IMR-90 (cell line): ENCODE measurements at regions not wholly inside any gene's neighbourhood (a gene's known extent, or its start where the extent isn't known, plus 50 kb on each side); places are given as distances from the start of the nearest gene placed in this dataset.

Experiments used
- ATAC-seq: fragments of 200-7000 bp; cut with Tn5 transposase; 2 replicates; pipeline ENCODE4 v1.9.1; 2020; ENCODE audit warnings: low read depth, mild to moderate bottlenecking, moderate library complexity
- BruUV-seq: library from RNA; stranded (reverse); fragments of 400-500 nt; replicated peaks from 2 replicates; lab custom pipeline; 2021; lab: Mats Ljungman, UMichigan
- CTCF ChIA-PET: fragments of 300-600 bp; formaldehyde crosslinking; extraction: SDS; loops from one replicate; lab custom pipeline; 2021; ENCODE audit warnings: antibody characterized with exemption; lab: Yijun Ruan, JAX
- POLR2A ChIA-PET: fragments of 300-600 bp; sonication (Branson Sonifier 250); formaldehyde crosslinking; loops from one replicate; lab custom pipeline; 2022; ENCODE audit warnings: antibody characterized with exemption; ENCODE audit not compliant: unreplicated experiment; lab: Charles Lee
- DNase-seq: peaks from one replicate; pipeline ENCODE4 v3.0.0; 2013
- H2AFZ ChIP-seq: replicated peaks from 2 replicates; pipeline ENCODE3; 2013; ENCODE audit warnings: low read length, mild to moderate bottlenecking; ENCODE audit not compliant: poor library complexity
- H2AK5ac ChIP-seq: 2 replicates; pipeline ENCODE4 v1.6.1; 2013; ENCODE audit warnings: low read depth, low read length, inconsistent platforms
- H2AK9ac ChIP-seq: replicated peaks from 2 replicates; pipeline ENCODE3; 2013; ENCODE audit warnings: mild to moderate bottlenecking, low read depth, low read length, moderate library complexity; ENCODE audit not compliant: poor library complexity
- H2BK120ac ChIP-seq: 2 replicates; pipeline ENCODE4 v1.6.1; 2013; ENCODE audit warnings: low read depth, low read length, inconsistent platforms
- H2BK15ac ChIP-seq: 3 replicates; pipeline ENCODE4 v1.6.1; 2013; ENCODE audit warnings: low read depth, low read length, inconsistent platforms
- H2BK20ac ChIP-seq: 2 replicates; pipeline ENCODE4 v1.6.1; 2013; ENCODE audit warnings: low read depth, mild to moderate bottlenecking, inconsistent platforms, low read length, moderate library complexity
- H2BK5ac ChIP-seq: 2 replicates; pipeline ENCODE4 v1.6.1; 2013; ENCODE audit warnings: mild to moderate bottlenecking, low read depth, low read length, inconsistent platforms; ENCODE audit not compliant: poor library complexity, severe bottlenecking
- H3K14ac ChIP-seq: replicated peaks from 2 replicates; pipeline ENCODE4 v1.6.1; 2013; ENCODE audit warnings: low read depth, low read length, inconsistent platforms
- H3K18ac ChIP-seq: 2 replicates; pipeline ENCODE4 v1.6.1; 2013; ENCODE audit warnings: low read depth, low read length, control low read depth
- H3K23ac ChIP-seq: 2 replicates; pipeline ENCODE4 v1.6.1; 2013; ENCODE audit warnings: low read depth, low read length, inconsistent platforms
- H3K27ac ChIP-seq: 2 replicates; pipeline ENCODE4 v1.5.1; 2013; ENCODE audit warnings: mild to moderate bottlenecking, control low read depth, low read length; ENCODE audit not compliant: insufficient read depth
- H3K27me3 ChIP-seq: 2 replicates; pipeline ENCODE4 v1.6.1; 2013; ENCODE audit warnings: low read length; ENCODE audit not compliant: control insufficient read depth, insufficient read depth
- H3K36me3 ChIP-seq: 2 replicates; pipeline ENCODE4 v1.6.1; 2013; ENCODE audit warnings: low read length, mixed read lengths; ENCODE audit not compliant: control insufficient read depth, insufficient read depth
- H3K4ac ChIP-seq: 2 replicates; pipeline ENCODE4 v1.6.1; 2013; ENCODE audit warnings: low read depth, low read length, inconsistent platforms
- H3K4me1 ChIP-seq: 2 replicates; pipeline ENCODE4 v1.6.1; 2013; ENCODE audit warnings: low read length, mixed read lengths; ENCODE audit not compliant: control insufficient read depth, insufficient read depth
- H3K4me2 ChIP-seq: 2 replicates; pipeline ENCODE4 v1.6.1; 2013; ENCODE audit warnings: low read depth, mild to moderate bottlenecking, control low read depth, low read length, moderate library complexity
- H3K4me3 ChIP-seq: 2 replicates; pipeline ENCODE4 v1.5.1; 2013; ENCODE audit warnings: low read depth, mild to moderate bottlenecking, control low read depth, low read length, moderate library complexity; ENCODE audit not compliant: insufficient read depth
- H3K56ac ChIP-seq: 2 replicates; pipeline ENCODE4 v1.6.1; 2013; ENCODE audit warnings: low read length, inconsistent platforms; ENCODE audit not compliant: insufficient read depth; ENCODE audit errors: extremely low read depth
- H3K79me1 ChIP-seq, 2 experiments: 2 replicates each; pipeline ENCODE4 v1.6.1; 2013; ENCODE audit warnings: low read length in 2 of 2, inconsistent platforms in 1 of 2, low read depth in 1 of 2
- H3K9ac ChIP-seq: 2 replicates; pipeline ENCODE4 v1.6.1; 2013; ENCODE audit warnings: low read depth, low read length, control low read depth
- H3K9me1 ChIP-seq: 2 replicates; pipeline ENCODE4 v1.6.1; 2013; ENCODE audit warnings: low read length, inconsistent platforms; ENCODE audit not compliant: insufficient read depth
- H3K9me3 ChIP-seq: 2 replicates; pipeline ENCODE4 v1.6.1; 2013; ENCODE audit warnings: low read length; ENCODE audit not compliant: control insufficient read depth, insufficient read depth
- H4K20me1 ChIP-seq: 2 replicates; pipeline ENCODE4 v1.6.1; 2013; ENCODE audit warnings: low read length, inconsistent platforms; ENCODE audit not compliant: insufficient read depth
- H4K5ac ChIP-seq: 2 replicates; pipeline ENCODE4 v1.6.1; 2013; ENCODE audit warnings: mild to moderate bottlenecking, low read depth, low read length, control low read depth
- H4K8ac ChIP-seq, 2 experiments: 2 replicates each; pipeline ENCODE4 v1.6.1; 2013; ENCODE audit warnings: low read depth in 2 of 2, low read length in 2 of 2, control low read depth in 1 of 2, inconsistent platforms in 1 of 2
- H4K91ac ChIP-seq: 2 replicates; pipeline ENCODE4 v1.6.1; 2013; ENCODE audit warnings: low read depth, low read length, inconsistent platforms; ENCODE audit not compliant: insufficient read depth
- ELK1 ChIP-seq: fragments of 150-350 bp; IDR thresholded peaks from 2 replicates; pipeline ENCODE4 v1.6.1; 2016; ENCODE audit warnings: low read depth, mild to moderate bottlenecking, low read length, moderate library complexity, borderline replicate concordance
- MAFK ChIP-seq: IDR thresholded peaks from 2 replicates; pipeline ENCODE4 v1.6.1; 2012; ENCODE audit warnings: low read depth, low read length, improper control_type of control experiment
- RFX5 ChIP-seq: IDR thresholded peaks from 2 replicates; pipeline ENCODE4 v1.8.0; 2012; ENCODE audit warnings: low read depth, mild to moderate bottlenecking, low read length, moderate library complexity
- WGBS, 2 experiments: methylation state at CpG; one replicate each; pipeline versions ENCODE4 v1.1.5 to v1.1.7; 2013; ENCODE audit warnings: missing lambda C conversion rate in 2 of 2; ENCODE audit not compliant: insufficient read length in 1 of 2; ENCODE audit errors: extremely low coverage in 2 of 2; 5-methylcytosine and 5-hydroxymethylcytosine counted together
- dilution Hi-C: fragments of 300-500 bp; cut with HindIII; formaldehyde crosslinking; loops from one replicate; pipeline ENCODE4 v1.14.3; 2018; ENCODE audit warnings: low sequenced_read_pairs; ENCODE audit not compliant: unreplicated experiment
- in situ Hi-C: fragments of 300-500 bp; cut with MboI; formaldehyde crosslinking; loops from 3 replicates; pipeline ENCODE4 v1.14.3; 2019; ENCODE audit warnings: low sequenced_read_pairs, inconsistent platforms, mixed read lengths
- intact Hi-C: fragments of 100-400 bp; cut with micrococcal nuclease; formaldehyde crosslinking; loops from 2 replicates; pipeline ENCODE4 v1.10.0; 2022

DNA sequence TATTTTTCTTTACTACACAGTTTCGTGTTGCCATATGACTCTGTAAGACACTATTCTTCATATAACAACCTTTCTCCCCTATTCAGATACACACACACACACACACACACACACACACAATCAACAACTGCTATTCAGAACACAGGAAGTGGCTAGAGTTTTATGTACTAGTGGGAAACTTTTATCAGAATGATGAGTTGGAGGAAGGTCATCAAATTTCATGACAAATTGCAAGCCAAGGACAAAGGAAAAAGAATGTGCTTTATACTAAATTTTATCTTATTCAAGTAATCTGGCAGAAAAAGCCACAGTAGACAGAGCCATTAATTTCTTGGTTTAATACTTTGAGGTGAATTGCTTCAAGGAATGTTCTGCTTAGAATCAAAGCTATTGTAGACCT, 899.8 kb downstream of the ROBO2 start:
- H3K9ac ChIP-seq = no peak overlapping the region
- POLR2A ChIA-PET = no interaction called here
- no peak overlapping the region for H2AFZ ChIP-seq
- H3K4me1 ChIP-seq = no peaks in the 10 kb centered on the region
- in situ Hi-C loops (no loop called here), intact Hi-C loops (no loop called here), dilution Hi-C loops (no loop called here)
- H3K36me3 ChIP-seq = no peaks in the 10 kb centered on the region
- DNase-seq = no peak
- H2BK5ac ChIP-seq = no peak overlapping the region
- no peak overlapping the region for H2BK20ac ChIP-seq
- no peak overlapping the region for H3K23ac ChIP-seq
- TF ChIP-seq RFX5 (no peak), ELK1 (no peak), MAFK (no peak)
- H3K18ac ChIP-seq = no peak overlapping the region
- H2BK15ac ChIP-seq = no peak overlapping the region
- no peak overlapping the region for H3K27ac ChIP-seq
- WGBS, 2 experiments = no CpG with 5 or more reads among the region's 1 CpG
- H4K5ac ChIP-seq = no peak overlapping the region
- no peak overlapping the region for H3K4ac ChIP-seq
- H3K79me1 ChIP-seq = no peaks in the 10 kb centered on the region
- H2BK120ac ChIP-seq = no peak overlapping the region
- H2AK5ac ChIP-seq = no peak overlapping the region
- no peak overlapping the region for H3K56ac ChIP-seq
- no TSS peak for BruUV-seq
- H2AK9ac ChIP-seq = no peak overlapping the region
- CTCF ChIA-PET = no interaction called here
- H3K9me3 ChIP-seq = no peaks in the 10 kb centered on the region
- no peak for ATAC-seq
- no peaks in the 10 kb centered on the region for H4K20me1 ChIP-seq
- H3K4me2 ChIP-seq = no peak overlapping the region
- no peak overlapping the region for H3K14ac ChIP-seq
- H3K27me3 ChIP-seq = no peaks in the 10 kb centered on the region
- H3K4me3 ChIP-seq = no peak overlapping the region
- no peaks in the 10 kb centered on the region for H3K9me1 ChIP-seq
- no peak overlapping the region for H4K91ac ChIP-seq
- H4K8ac ChIP-seq = no peak overlapping the region
